HL-60 (cell line): ENCODE measurements at regions not wholly inside any gene's neighbourhood (a gene's known extent, or its start where the extent isn't known, plus 50 kb on each side); places are given as distances from the start of the nearest gene placed in this dataset.

Source experiments
- GABPA ChIP-seq: IDR thresholded peaks from 2 replicates; pipeline ENCODE4 v1.6.1; 2012; ENCODE audit warnings: low read depth
- TF ChIP-seq, protein P1 (sequence below): IDR thresholded peaks from one replicate; pipeline ENCODE4 v1.5.1; 2011; ENCODE audit warnings: low read length, control low read depth, inconsistent platforms; ENCODE audit not compliant: insufficient read depth

DNA sequence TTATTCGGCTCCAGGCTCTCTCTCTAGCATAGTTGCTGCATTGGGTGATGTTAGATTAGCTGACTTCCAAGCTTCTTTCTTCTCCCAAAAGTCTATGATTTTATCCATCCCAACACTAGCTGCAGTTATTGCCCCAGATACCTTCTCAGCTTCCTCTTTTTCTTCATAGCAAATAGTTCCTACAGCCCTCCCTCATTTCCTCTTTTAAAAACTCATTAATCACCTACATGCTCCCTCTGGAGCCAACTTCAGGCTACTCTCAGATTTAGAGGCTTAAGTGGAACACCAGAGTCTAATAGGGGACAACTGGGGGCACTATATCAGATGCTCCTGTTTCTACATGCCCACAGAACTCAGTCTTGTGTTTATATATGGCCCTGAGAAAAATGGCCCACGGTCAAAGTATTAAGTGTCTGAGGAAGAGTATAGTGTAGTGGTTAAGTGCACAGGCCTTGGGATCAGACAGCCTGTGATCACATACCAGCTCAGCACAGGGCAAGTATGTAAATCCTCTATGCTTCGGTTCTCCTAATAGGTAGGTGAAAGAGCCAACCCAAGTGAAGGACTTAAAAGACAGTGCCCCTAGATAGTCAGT, 241.9 kb upstream of the SLC14A2 start:
- TF ChIP-seq, protein P1, sequence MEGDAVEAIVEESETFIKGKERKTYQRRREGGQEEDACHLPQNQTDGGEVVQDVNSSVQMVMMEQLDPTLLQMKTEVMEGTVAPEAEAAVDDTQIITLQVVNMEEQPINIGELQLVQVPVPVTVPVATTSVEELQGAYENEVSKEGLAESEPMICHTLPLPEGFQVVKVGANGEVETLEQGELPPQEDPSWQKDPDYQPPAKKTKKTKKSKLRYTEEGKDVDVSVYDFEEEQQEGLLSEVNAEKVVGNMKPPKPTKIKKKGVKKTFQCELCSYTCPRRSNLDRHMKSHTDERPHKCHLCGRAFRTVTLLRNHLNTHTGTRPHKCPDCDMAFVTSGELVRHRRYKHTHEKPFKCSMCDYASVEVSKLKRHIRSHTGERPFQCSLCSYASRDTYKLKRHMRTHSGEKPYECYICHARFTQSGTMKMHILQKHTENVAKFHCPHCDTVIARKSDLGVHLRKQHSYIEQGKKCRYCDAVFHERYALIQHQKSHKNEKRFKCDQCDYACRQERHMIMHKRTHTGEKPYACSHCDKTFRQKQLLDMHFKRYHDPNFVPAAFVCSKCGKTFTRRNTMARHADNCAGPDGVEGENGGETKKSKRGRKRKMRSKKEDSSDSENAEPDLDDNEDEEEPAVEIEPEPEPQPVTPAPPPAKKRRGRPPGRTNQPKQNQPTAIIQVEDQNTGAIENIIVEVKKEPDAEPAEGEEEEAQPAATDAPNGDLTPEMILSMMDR = no peak
- no peak for TF ChIP-seq GABPA
